ENCODE measurements at regions not wholly inside any gene's neighbourhood (a gene's known extent, or its start where the extent isn't known, plus 50 kb on each side); places are given as distances from the start of the nearest gene placed in this dataset.

DNA sequence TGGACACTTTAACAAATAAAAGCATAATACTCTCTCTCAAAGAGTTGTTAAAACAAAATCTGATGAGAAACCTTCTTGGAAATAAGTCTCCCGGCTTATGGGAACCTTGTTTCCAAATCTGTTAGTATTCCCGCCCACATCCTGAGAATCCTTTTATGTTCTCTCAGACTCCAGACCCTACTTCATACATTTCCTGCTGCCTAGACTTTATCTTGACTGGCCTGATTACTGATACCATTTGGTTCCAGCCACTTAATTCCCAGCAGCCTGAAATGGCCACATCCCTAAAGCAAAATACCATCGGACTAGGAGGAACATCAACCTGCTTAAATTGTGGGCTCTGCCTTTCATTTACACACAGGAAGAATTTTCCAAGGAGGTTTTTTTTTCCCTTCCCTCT is 79.1 kb upstream of the CYP1B1 start:
- TF ChIP-seq, protein P1, sequence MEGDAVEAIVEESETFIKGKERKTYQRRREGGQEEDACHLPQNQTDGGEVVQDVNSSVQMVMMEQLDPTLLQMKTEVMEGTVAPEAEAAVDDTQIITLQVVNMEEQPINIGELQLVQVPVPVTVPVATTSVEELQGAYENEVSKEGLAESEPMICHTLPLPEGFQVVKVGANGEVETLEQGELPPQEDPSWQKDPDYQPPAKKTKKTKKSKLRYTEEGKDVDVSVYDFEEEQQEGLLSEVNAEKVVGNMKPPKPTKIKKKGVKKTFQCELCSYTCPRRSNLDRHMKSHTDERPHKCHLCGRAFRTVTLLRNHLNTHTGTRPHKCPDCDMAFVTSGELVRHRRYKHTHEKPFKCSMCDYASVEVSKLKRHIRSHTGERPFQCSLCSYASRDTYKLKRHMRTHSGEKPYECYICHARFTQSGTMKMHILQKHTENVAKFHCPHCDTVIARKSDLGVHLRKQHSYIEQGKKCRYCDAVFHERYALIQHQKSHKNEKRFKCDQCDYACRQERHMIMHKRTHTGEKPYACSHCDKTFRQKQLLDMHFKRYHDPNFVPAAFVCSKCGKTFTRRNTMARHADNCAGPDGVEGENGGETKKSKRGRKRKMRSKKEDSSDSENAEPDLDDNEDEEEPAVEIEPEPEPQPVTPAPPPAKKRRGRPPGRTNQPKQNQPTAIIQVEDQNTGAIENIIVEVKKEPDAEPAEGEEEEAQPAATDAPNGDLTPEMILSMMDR (conservative IDR thresholded peaks at IDR 0.05; ENCODE audit: low read depth in 2 of 2), result no peak
- TF ChIP-seq CREB1 (CRISPR knock-in tag; IDR thresholded peaks at IDR 0.05; ENCODE audit: low read depth), result no peak
- TF ChIP-seq EZH2 (IDR thresholded peaks at IDR 0.05; ENCODE audit: low read depth, unreplicated experiment), result no peak
- TF ChIP-seq, protein P2, sequence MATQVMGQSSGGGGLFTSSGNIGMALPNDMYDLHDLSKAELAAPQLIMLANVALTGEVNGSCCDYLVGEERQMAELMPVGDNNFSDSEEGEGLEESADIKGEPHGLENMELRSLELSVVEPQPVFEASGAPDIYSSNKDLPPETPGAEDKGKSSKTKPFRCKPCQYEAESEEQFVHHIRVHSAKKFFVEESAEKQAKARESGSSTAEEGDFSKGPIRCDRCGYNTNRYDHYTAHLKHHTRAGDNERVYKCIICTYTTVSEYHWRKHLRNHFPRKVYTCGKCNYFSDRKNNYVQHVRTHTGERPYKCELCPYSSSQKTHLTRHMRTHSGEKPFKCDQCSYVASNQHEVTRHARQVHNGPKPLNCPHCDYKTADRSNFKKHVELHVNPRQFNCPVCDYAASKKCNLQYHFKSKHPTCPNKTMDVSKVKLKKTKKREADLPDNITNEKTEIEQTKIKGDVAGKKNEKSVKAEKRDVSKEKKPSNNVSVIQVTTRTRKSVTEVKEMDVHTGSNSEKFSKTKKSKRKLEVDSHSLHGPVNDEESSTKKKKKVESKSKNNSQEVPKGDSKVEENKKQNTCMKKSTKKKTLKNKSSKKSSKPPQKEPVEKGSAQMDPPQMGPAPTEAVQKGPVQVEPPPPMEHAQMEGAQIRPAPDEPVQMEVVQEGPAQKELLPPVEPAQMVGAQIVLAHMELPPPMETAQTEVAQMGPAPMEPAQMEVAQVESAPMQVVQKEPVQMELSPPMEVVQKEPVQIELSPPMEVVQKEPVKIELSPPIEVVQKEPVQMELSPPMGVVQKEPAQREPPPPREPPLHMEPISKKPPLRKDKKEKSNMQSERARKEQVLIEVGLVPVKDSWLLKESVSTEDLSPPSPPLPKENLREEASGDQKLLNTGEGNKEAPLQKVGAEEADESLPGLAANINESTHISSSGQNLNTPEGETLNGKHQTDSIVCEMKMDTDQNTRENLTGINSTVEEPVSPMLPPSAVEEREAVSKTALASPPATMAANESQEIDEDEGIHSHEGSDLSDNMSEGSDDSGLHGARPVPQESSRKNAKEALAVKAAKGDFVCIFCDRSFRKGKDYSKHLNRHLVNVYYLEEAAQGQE (IDR thresholded peaks at IDR 0.05; ENCODE audit: unreplicated experiment), result no peak
- no peak for TF ChIP-seq POLR2AphosphoS5 (IDR thresholded peaks at IDR 0.05; ENCODE audit: low read depth)
- TF ChIP-seq, protein P3, sequence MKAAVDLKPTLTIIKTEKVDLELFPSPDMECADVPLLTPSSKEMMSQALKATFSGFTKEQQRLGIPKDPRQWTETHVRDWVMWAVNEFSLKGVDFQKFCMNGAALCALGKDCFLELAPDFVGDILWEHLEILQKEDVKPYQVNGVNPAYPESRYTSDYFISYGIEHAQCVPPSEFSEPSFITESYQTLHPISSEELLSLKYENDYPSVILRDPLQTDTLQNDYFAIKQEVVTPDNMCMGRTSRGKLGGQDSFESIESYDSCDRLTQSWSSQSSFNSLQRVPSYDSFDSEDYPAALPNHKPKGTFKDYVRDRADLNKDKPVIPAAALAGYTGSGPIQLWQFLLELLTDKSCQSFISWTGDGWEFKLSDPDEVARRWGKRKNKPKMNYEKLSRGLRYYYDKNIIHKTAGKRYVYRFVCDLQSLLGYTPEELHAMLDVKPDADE (IDR thresholded peaks at IDR 0.05), result no peak
- no peak for TF ChIP-seq EZH2phosphoT487 (IDR thresholded peaks at IDR 0.05; ENCODE audit: unreplicated experiment)
- no peak for TF ChIP-seq JUNB (IDR thresholded peaks at IDR 0.05; ENCODE audit: unreplicated experiment)
- no peak for TF ChIP-seq STAT1 (IDR thresholded peaks at IDR 0.05; ENCODE audit: unreplicated experiment)
- TF ChIP-seq ZNF331 (CRISPR knock-in tag; IDR thresholded peaks at IDR 0.05; ENCODE audit: low read depth), result no peak
- no peak for TF ChIP-seq ZNF462 (CRISPR knock-in tag; IDR thresholded peaks at IDR 0.05)

Measured in GM23338 (cell line).